Colonic mucosa (tissue), 4 donors: ENCODE measurements at regions not wholly inside any gene's neighbourhood (a gene's known extent, or its start where the extent isn't known, plus 50 kb on each side); places are given as distances from the start of the nearest gene placed in this dataset.

Experiments
- DNase-seq: peaks from one replicate; pipeline ENCODE4 v3.0.0-alpha.2; 2020
- H3K27ac ChIP-seq: fragments of 200-600 bp; one replicate; pipeline ENCODE4 v1.8.0; 2021
- H3K27me3 ChIP-seq: fragments of 200-600 bp; one replicate; pipeline ENCODE4 v1.8.0; 2021
- H3K36me3 ChIP-seq: fragments of 200-600 bp; one replicate; pipeline ENCODE4 v1.8.0; 2021
- H3K4me1 ChIP-seq: fragments of 200-600 bp; one replicate; pipeline ENCODE4 v1.8.0; 2021; ENCODE audit warnings: mild to moderate bottlenecking
- H3K4me3 ChIP-seq: fragments of 200-600 bp; one replicate; pipeline ENCODE4 v1.8.0; 2021
- H3K9ac ChIP-seq, 2 donors: one replicate each; pipeline ENCODE4 v1.7.0; 2013; ENCODE audit warnings: control low read depth in 2 of 2, low read depth in 2 of 2, low read length in 2 of 2
- H3K9me3 ChIP-seq: fragments of 200-600 bp; one replicate; pipeline ENCODE4 v1.8.0; 2021
- intact Hi-C: fragments of 100-400 bp; cut with DNase I; formaldehyde crosslinking; loops from one replicate; pipeline ENCODE4 v1.14.1; 2022
- TF ChIP-seq, protein P1 (sequence below): fragments of 200-600 bp; IDR thresholded peaks from one replicate; pipeline ENCODE4 v1.8.0; 2022; ENCODE audit warnings: antibody characterized with exemption, mild to moderate bottlenecking
- donor health status: healthy.
- donor health status: DM: no; HTN: no; CAD: no.
- donor health status: DM: no; HTN: no; CAD: no.

DNA sequence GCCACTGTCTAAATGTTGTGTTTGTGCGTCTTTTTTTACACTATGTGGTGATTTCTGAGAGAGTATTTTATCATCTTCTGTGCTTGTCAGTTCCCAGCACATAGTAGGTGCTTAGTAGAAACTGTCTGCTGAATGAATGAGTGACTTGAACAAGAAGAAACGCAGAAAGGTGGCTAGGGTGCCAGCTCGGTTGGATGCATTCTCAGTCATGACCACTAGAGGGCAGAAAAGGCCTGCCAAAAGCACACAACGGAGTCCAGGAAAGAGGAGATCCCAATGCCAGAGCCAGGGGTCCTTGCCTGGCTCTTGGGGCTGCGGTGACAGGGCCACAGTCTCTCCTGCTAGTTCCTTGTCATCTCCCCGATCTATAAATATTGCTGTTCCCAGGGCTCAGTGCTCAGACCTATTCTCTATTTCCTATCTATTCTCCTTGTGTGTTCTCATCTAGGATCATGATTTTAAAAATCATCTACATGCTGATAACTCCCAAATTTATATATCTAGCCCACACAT lies 57.3 kb upstream of the CCL1 start:
- intact Hi-C loops, result loop anchor here (2.0 to 5.0 kb wide), 2 partner anchors 218 to 697 kb away; partner anchors contain the start of gene RAD51D
- no peaks in the 10 kb centered on the region for H3K4me1 ChIP-seq
- DNase-seq, result peak; percentile 66
- no peaks in the 10 kb centered on the region for H3K36me3 ChIP-seq
- no peak overlapping the region for H3K9ac ChIP-seq
- H3K27ac ChIP-seq, result no peak overlapping the region
- TF ChIP-seq, protein P1, sequence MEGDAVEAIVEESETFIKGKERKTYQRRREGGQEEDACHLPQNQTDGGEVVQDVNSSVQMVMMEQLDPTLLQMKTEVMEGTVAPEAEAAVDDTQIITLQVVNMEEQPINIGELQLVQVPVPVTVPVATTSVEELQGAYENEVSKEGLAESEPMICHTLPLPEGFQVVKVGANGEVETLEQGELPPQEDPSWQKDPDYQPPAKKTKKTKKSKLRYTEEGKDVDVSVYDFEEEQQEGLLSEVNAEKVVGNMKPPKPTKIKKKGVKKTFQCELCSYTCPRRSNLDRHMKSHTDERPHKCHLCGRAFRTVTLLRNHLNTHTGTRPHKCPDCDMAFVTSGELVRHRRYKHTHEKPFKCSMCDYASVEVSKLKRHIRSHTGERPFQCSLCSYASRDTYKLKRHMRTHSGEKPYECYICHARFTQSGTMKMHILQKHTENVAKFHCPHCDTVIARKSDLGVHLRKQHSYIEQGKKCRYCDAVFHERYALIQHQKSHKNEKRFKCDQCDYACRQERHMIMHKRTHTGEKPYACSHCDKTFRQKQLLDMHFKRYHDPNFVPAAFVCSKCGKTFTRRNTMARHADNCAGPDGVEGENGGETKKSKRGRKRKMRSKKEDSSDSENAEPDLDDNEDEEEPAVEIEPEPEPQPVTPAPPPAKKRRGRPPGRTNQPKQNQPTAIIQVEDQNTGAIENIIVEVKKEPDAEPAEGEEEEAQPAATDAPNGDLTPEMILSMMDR, result peak; percentile 96
- H3K27me3 ChIP-seq, result peaks cover 3% of the 10 kb centered on the region
- no peak overlapping the region for H3K4me3 ChIP-seq
- no peaks in the 10 kb centered on the region for H3K9me3 ChIP-seq

DNA sequence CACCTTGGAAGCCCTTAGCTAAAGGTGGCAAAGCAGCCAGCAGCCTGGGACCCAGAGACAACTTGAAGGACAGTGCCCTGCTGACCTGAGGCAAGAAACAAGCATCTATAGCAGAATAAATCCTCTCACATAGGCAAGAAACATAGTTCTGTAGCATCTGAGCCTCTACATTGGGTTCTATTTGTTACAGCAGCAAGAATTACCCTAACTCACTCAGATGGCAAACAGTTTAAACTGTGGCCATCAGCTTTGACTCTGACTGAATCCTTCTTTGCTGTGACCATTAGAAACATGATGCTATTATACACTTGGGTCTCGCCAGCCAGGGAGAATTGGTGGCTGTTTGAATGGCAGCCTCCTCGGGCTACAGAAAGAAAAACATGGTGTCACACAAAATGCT lies 53.1 kb upstream of the CCL1 start:
- Histone ChIP-seq H3K27me3 (no peaks in the 10 kb centered on the region), H3K4me3 (no peak overlapping the region), H3K27ac (no peak overlapping the region), H3K9ac (no peak overlapping the region), H3K36me3 (no peaks in the 10 kb centered on the region), H3K4me1 (no peaks in the 10 kb centered on the region), H3K9me3 (no peaks in the 10 kb centered on the region)
- TF ChIP-seq, protein P1, result no peak
- DNase-seq, result no peak
- intact Hi-C loops, result no loop called here

DNA sequence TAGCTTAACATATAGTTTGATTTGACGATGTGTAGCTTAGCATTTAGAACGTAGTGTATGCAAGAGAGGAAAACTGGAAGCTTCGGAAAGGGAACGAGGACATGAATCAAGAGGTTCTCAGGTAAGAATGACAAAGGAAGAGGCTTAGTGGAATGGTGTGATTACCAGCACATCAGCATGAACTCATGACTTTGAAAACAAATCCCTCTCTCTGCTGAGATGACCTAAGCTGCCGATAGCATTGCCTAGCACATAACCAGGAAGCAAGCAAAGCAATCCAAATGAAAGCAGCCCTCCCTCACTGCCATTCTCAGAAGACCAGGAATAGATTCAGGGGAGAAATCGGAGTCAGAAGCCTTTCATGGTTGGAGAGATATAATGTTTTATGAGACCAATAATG lies 51.3 kb upstream of the CCL1 start:
- H3K27me3 ChIP-seq, result no peaks in the 10 kb centered on the region
- no peaks in the 10 kb centered on the region for H3K9me3 ChIP-seq
- DNase-seq, result no peak
- no peak overlapping the region for H3K4me3 ChIP-seq
- intact Hi-C loops, result no loop called here
- no peaks in the 10 kb centered on the region for H3K4me1 ChIP-seq
- no peak overlapping the region for H3K9ac ChIP-seq
- no peaks in the 10 kb centered on the region for H3K36me3 ChIP-seq
- no peak overlapping the region for H3K27ac ChIP-seq
- TF ChIP-seq, protein P1, result no peak

DNA sequence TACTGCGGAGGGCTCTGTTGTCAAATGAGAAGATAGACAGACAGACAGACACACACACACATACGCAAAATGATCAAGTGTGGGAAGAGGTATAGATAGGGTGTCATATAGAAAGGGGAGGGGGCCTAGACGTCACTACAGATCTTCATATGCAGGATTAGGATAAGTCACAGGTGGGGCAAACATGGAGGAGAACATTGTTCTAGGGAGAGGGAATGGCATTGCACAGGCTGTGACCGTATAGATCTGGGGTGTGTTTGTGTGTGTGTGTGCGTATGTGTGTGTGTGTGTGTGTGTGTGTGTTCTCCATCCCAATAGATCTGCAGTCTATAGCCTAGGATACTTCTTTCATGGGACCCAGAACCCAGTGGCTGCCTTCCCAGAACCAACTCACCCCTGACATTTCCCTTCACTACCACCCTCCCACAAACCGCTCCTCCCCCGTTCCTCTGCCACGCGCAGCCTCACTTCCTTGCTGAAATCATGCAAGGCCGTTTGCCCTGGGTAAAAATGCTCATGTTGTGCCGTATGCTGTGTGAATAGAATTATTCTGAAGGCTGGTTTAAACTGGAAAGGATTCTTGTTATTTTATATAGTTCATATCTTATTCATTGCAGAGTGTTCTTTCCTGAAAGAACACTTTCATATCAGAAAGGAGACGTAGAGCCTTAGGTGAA lies 50.5 kb upstream of the CCL1 start:
- Histone ChIP-seq H3K36me3 (no peaks in the 10 kb centered on the region), H3K4me1 (no peaks in the 10 kb centered on the region), H3K9ac (no peak overlapping the region), H3K9me3 (no peaks in the 10 kb centered on the region), H3K4me3 (no peak overlapping the region), H3K27me3 (no peaks in the 10 kb centered on the region), H3K27ac (no peak overlapping the region)
- no peak for DNase-seq
- TF ChIP-seq, protein P1, result no peak
- intact Hi-C loops, result no loop called here

DNA sequence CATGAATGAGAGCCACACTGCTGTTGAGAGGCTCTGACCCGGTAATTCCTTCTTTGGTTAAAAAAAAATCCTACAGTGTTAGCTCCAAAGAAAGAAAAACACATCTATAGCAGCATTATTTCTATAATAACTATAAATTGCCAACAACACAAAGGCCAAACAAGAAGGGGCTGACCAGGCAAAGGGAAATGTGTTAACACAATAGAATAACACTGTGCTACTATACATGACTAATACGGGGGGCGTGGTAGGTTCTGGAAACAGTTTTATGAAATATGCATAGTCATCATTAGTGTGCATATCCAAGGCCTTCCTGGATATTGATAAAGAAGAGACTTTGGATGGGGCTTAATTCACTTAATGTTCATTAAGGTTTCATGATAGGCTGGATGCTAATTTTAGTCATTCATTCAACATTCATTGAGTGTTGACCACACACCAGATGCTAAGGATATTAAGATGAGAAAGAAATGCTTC lies 50.0 kb upstream of the CCL1 start:
- DNase-seq, result no peak
- Histone ChIP-seq H3K36me3 (no peaks in the 10 kb centered on the region), H3K4me1 (no peaks in the 10 kb centered on the region), H3K27ac (no peak overlapping the region), H3K9ac (no peak overlapping the region), H3K4me3 (no peak overlapping the region), H3K9me3 (no peaks in the 10 kb centered on the region), H3K27me3 (no peaks in the 10 kb centered on the region)
- intact Hi-C loops, result no loop called here
- TF ChIP-seq, protein P1, result no peak
